ENCODE measurements at regions not wholly inside any gene's neighbourhood (a gene's known extent, or its start where the extent isn't known, plus 50 kb on each side); places are given as distances from the start of the nearest gene placed in this dataset.
"Not testable (repeated sequence)": the region's sequence is repeated elsewhere in the genome, so short reads cannot be mapped to it uniquely, and the experiment has no call there.

DNA sequence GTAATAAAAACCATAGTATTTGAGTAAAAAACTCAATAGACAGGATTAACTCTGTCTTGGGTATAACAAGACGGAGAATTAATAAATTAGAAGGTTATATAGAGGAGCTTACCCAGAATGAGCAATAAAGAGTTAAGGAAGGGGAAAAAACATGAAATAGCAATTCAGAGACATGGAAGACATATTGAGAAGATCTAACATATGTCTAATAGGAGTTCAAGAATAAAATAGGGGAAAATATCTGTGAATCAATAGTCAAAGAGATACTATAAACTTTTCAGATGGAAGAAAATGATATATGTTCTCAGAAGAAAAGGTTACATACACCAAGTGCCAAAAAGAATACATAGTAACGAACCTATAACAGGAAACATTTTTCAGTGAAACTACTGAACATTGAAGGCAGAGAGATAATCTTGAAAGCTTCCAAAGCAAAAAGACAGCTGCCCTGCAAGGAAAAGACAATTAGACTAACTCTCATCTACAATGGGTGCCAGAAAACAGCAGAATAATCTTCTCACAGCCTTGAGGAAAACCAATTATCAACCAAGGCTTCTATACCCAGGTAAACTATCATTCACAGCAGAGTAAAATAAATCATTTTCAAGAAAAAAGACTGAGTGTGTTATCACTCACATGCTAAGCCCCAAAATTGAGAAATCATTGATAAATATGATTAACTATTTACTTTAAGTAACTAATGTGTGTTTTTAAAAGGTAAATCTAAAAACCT is 106.0 kb downstream of the ENC1 start:
- DNase-seq = no peak

GRCh38 chr5:74530326-74531050 is 110.0 kb downstream of the ENC1 start:
- no peak for DNase-seq

- DNase-seq = no peak
These were observed 111.4 kb downstream of the ENC1 start for GRCh38 chr5:74529101-74529500.

- DNase-seq = no peak
These were observed 114.4 kb downstream of the ENC1 start for GRCh38 chr5:74526111-74526510.

DNA sequence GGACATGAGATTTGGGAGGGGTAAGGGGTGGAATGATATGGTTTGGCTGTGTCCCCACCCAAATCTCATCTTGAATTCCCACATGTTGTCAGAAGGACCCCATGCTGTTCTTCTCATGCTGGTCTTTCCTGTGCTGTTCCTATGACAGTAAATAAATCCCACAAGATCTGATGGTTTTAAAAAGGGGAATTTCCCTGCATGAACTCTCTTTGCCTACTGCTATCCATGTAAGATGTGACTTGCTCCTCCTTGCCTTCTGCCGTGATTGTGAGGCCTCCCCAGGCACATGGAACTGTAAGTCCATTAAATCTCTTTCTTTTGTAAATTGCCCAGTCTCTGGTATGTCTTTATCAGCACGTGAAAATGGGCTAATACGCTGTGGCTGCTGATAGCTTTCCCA is 115.8 kb downstream of the ENC1 start:
- not testable (repeated sequence) for DNase-seq

- DNase-seq = not testable (repeated sequence)
These were observed 116.8 kb downstream of the ENC1 start for GRCh38 chr5:74523698-74524097.

GRCh38 chr5:74522838-74523237 is 117.7 kb downstream of the ENC1 start:
- DNase-seq = not testable (repeated sequence)

DNA sequence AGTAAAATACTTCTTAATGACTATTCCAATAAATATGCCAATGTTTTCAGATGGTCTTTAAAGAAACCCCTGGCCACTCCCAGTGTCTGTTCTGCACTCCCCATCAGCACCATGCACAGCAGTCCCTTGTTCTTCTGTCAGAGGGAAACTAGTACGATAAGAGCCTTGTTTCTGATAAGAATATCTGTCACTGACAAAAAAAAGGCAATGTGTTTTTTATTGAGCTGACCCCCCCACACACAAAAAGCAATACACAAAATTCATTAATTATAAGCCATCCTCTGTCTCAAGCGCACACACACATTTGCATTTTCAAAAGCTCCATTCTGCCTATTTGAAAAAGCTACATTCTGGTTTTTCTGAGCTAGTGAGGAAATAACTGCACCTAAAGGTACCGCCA is 119.1 kb downstream of the ENC1 start:
- no peak for DNase-seq

GRCh38 chr5:74519679-74520078 is 120.8 kb downstream of the ENC1 start:
- no peak for DNase-seq

- no peak for DNase-seq
These were observed 121.4 kb downstream of the ENC1 start for GRCh38 chr5:74519161-74519571.

- no peak for DNase-seq
These were observed 122.8 kb downstream of the ENC1 start for GRCh38 chr5:74517700-74518099.

GRCh38 chr5:74516211-74516636 is 124.3 kb downstream of the ENC1 start:
- no peak for DNase-seq

DNA sequence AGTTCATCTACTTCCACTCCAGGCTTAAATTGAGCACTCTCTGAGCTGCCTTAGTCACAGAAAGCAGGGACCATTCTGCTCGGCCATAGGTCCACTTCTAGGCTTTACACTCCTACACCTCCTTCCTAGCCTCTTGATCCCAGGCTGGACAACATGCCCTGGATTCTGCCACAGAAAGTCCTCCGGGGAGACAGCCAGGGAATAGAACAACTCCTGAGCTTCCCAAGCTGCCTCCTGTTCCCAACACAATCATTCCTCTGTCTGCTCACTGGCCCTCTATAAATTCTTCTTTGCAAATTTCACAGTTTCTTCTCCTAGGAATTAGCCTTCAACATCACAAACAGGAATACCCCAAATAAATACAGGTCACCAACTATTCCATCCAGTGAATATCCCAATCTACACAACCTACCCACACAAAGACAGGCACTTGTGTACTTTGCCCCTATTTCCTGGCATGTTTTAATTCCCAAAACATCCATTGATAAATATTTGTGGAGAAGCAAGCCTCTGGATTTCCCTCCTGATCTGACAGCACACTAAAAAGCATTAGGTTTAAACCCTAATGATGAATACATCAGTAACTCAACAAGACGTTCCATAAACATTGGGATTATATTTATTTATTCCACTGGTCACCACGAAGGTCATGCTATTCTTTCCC is 125.5 kb downstream of the ENC1 start:
- no peak for DNase-seq

- DNase-seq = not testable (repeated sequence)
These were observed 128.8 kb downstream of the ENC1 start for GRCh38 chr5:74511770-74512169.

- DNase-seq = no peak
These were observed 130.0 kb downstream of the ENC1 start for GRCh38 chr5:74510476-74511075.

DNA sequence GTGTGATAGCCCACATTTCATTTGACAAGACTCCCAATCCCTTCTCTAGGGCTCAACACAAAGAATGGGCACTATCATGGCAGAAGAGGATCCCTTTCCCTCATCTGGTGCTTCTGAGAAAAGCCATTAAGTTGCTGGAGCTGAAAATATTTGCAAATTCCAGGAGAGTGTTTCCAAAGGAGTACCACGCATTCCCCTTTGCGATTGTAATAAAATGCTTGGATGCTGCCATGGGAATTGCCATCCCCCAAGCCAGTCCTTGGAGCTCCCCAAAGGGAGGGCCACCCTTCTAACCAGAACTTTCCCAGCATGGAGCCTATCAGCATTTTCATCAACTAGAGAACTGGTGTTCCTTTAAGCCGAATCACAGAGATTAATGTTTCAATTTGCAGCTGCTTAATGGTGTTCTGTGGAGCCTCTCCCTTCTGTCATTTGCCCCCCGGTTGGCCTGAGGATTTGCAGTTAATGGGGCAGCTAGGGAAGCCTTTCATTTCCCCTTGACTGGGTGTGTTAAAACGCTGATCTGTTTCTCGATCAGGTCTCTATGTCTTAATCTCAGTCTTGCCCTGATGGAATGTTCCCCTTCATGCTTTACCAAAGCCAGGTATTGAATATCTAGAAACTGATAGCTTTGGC is 133.0 kb downstream of the ENC1 start:
- no peak for DNase-seq

GRCh38 chr5:74506119-74506518 is 134.4 kb downstream of the ENC1 start:
- DNase-seq = no peak

- no peak for DNase-seq
These were observed 136.1 kb downstream of the ENC1 start for GRCh38 chr5:74504463-74504862.

- DNase-seq = no peak
These were observed 138.0 kb downstream of the ENC1 start for GRCh38 chr5:74502479-74502950.

DNA sequence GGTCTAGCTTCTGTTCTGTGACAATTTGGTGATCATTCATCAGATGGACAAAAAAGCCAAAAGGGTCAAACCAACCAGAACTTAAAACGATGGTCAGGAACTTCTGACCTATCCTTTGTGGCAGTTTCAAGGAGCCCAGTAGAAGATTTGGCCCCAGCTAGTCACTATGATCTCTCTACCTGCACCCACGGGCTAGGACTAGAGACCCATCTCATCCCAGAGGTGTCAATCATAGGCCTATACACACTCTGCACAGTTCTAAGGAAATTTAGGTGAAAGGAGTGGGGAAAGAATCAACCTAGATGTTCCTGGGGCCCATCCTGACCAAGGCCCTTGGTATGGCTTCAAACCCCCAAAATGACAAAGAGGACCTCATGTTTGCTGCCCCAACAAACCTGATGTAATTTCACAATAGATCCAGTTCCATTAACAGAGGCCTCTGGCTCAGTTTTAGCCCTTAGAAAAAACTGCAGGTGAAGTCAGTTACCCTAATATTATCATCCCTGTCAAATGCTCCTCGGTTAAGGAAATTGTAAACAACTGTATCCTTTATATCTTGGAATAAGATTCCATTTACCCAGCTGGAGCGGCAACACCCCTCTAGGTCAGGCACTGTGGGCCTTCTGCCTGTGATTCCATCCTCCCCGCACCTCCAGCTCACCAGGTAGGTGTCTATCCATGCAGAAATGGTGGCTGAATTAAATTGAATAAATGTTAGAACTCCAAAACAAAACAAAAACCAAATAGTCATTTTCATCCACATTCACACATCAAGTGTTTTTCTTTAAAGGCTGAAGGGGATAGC is 138.7 kb downstream of the ENC1 start:
- DNase-seq = no peak

- DNase-seq = peak; percentile 17
These were observed 140.2 kb downstream of the ENC1 start for GRCh38 chr5:74500110-74500917.
